ENCODE measurements at regions not wholly inside any gene's neighbourhood (a gene's known extent, or its start where the extent isn't known, plus 50 kb on each side); places are given as distances from the start of the nearest gene placed in this dataset.

DNA sequence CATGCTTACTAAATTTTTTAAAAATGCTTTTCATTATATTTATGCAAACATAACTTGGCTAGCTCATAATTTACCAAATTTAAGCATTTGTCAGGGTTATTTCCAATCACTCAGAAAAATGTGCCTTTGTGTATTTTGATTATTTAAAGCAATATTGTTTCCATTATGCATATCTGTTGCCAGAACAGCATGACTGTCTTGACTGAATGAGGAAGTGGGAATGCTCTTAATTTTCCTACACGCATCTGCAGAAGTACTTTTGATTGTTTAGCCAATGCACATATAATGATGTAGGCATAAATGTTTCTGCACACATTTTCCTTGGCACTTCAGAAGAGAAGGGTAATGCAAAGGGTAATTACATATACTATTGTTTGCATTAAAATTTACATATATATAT, 92.5 kb upstream of the ADGRL2 start:
- DNase-seq (ENCODE audit: extremely low read depth, low read depth): no peak

GRCh38 chr1:81706650-81707435, 93.9 kb upstream of the ADGRL2 start:
- TF ChIP-seq, protein P1, sequence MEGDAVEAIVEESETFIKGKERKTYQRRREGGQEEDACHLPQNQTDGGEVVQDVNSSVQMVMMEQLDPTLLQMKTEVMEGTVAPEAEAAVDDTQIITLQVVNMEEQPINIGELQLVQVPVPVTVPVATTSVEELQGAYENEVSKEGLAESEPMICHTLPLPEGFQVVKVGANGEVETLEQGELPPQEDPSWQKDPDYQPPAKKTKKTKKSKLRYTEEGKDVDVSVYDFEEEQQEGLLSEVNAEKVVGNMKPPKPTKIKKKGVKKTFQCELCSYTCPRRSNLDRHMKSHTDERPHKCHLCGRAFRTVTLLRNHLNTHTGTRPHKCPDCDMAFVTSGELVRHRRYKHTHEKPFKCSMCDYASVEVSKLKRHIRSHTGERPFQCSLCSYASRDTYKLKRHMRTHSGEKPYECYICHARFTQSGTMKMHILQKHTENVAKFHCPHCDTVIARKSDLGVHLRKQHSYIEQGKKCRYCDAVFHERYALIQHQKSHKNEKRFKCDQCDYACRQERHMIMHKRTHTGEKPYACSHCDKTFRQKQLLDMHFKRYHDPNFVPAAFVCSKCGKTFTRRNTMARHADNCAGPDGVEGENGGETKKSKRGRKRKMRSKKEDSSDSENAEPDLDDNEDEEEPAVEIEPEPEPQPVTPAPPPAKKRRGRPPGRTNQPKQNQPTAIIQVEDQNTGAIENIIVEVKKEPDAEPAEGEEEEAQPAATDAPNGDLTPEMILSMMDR (IDR thresholded peaks at IDR 0.05; ENCODE audit: low read depth, low read length, missing control alignments): no peak
- DNase-seq (ENCODE audit: extremely low read depth, low read depth): no peak
- no peak overlapping the region for H3K4me3 ChIP-seq (replicated peaks; ENCODE audit: low read depth, low read length)

More for the DNA sequence above, 92.5 kb upstream of the ADGRL2 start:
- H3K4me3 ChIP-seq (replicated peaks; ENCODE audit: low read depth, low read length): no peak overlapping the region
- TF ChIP-seq, protein P1 (IDR thresholded peaks at IDR 0.05; ENCODE audit: low read depth, low read length, missing control alignments): no peak

DNA sequence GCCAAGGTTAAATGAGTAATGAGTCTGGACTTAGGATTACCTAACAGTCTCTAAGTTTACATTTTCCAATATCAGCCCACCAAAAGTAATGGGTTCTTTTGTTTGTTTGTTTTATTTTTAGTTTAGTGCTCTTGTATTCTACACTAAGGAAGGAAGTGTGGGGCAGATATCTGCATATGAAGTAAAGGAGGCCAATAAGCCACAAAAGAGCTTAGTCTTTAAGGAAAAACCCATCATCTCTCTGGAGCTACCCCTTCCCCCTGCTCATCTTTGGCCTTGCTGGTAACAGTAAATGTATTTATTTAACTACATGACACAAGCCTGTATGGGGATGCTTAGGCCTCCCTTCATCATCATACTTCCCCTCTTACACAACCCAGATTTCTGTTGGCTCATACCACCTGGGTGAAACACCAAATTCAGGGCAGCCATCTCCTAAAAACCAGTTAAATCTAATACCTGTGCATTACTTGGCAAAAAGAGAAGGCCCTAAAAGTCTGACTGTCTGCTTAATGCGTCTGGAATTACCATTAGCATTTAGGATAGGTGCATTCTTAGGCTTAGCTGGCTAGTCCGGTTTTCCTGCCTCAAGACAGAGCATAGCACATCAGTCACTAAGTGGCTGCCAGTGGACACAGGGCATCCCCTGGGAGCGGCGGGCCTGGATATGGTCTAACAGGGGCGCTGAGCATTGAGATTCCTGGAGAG, 96.8 kb upstream of the ADGRL2 start:
- TF ChIP-seq, protein P1 (IDR thresholded peaks at IDR 0.05; ENCODE audit: low read depth, low read length, missing control alignments): no peak
- no peak for DNase-seq (ENCODE audit: extremely low read depth, low read depth)
- no peak overlapping the region for H3K4me3 ChIP-seq (replicated peaks; ENCODE audit: low read depth, low read length)

- no peak overlapping the region for H3K4me3 ChIP-seq (replicated peaks; ENCODE audit: low read depth, low read length)
- TF ChIP-seq, protein P1 (IDR thresholded peaks at IDR 0.05; ENCODE audit: low read depth, low read length, missing control alignments): no peak
- DNase-seq (ENCODE audit: extremely low read depth, low read depth): no peak
These were observed 97.4 kb upstream of the ADGRL2 start for GRCh38 chr1:81703391-81703755.

GRCh38 chr1:81702903-81703302, 97.8 kb upstream of the ADGRL2 start:
- TF ChIP-seq, protein P1 (IDR thresholded peaks at IDR 0.05; ENCODE audit: low read depth, low read length, missing control alignments): no peak
- DNase-seq (ENCODE audit: extremely low read depth, low read depth): no peak
- H3K4me3 ChIP-seq (replicated peaks; ENCODE audit: low read depth, low read length): no peak overlapping the region

- no peak overlapping the region for H3K4me3 ChIP-seq (replicated peaks; ENCODE audit: low read depth, low read length)
- DNase-seq (ENCODE audit: extremely low read depth, low read depth): no peak
- TF ChIP-seq, protein P1 (IDR thresholded peaks at IDR 0.05; ENCODE audit: low read depth, low read length, missing control alignments): no peak
These were observed 98.5 kb upstream of the ADGRL2 start for GRCh38 chr1:81702079-81702715.
